ENCODE measurements at regions not wholly inside any gene's neighbourhood (a gene's known extent, or its start where the extent isn't known, plus 50 kb on each side); places are given as distances from the start of the nearest gene placed in this dataset.

DNA sequence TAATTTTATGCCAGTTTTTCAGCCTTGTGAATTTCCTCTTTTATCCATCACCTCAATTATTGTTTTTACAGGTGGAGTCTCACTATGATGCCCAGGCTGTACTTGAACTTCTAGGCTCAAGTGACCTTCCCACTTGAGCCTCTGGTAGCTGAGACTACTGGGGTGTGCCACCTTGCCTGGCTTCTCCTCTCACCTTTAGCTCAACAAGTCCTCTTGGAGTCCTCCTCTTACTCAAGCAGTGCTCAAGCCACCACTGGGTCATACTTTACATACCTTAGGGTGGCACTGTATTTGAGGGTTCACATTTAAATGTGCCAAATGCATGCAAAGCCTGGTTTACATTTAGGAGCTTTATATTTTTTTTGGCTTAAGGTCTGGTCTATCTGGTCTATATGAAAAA is 350.1 kb upstream of the MCTP2 start:
- Histone ChIP-seq H2AFZ (ENCODE audit: low read length) (no peak overlapping the region), H4K20me1 (replicated peaks in 1 of 2; ENCODE audit: control insufficient read depth in 1 of 2, insufficient read depth in 2 of 2, low read length in 2 of 2) (no peaks in the 10 kb centered on the region), H4K8ac (ENCODE audit: extremely low read depth, insufficient read depth, low read length) (no peak overlapping the region), H3K79me2 (ENCODE audit: control insufficient read depth in 1 of 2, insufficient read depth in 2 of 2, low read length in 2 of 2) (no peaks in the 10 kb centered on the region), H3K23ac (ENCODE audit: insufficient read length) (no peak overlapping the region), H3K9me3 (ENCODE audit: insufficient read depth in 2 of 2, low read depth in 1 of 2, low read length in 1 of 2) (no peaks in the 10 kb centered on the region), H3K14ac (ENCODE audit: insufficient read length) (no peak overlapping the region), H3K4me1 (replicated peaks in 1 of 4; ENCODE audit: control insufficient read depth in 3 of 4, insufficient read depth in 4 of 4, low read length in 3 of 4) (peaks cover 0 to 4% (median 0%) of the 10 kb centered on the region in 4 experiments; a peak in 3 of 7 replicates), H2BK20ac (ENCODE audit: low read length) (no peak overlapping the region), H3K36me3 (ENCODE audit: control insufficient read depth in 2 of 4, insufficient read depth in 4 of 4, low read length in 3 of 4) (no peaks in the 10 kb centered on the region), H3K27me3 (replicated peaks in 1 of 4; ENCODE audit: control insufficient read depth in 3 of 4, extremely low read depth in 1 of 4, insufficient read depth in 3 of 4, low read length in 3 of 4) (peaks cover 0 to 1% (median 0%) of the 10 kb centered on the region in 4 experiments; a peak in 1 of 7 replicates), H2BK15ac (ENCODE audit: low read length) (no peak overlapping the region), H2BK120ac (replicated peaks; ENCODE audit: low read depth, low read length) (no peak overlapping the region), H3K79me1 (ENCODE audit: low read depth, low read length) (no peaks in the 10 kb centered on the region), H3K18ac (ENCODE audit: extremely low read depth, low read length) (no peak overlapping the region), H3K9ac (replicated peaks in 1 of 4; ENCODE audit: extremely low read depth in 1 of 4, low read depth in 3 of 4, low read length in 3 of 4) (no peak overlapping the region), H3K23me2 (ENCODE audit: low read depth, low read length) (no peaks in the 10 kb centered on the region), H2BK12ac (ENCODE audit: low read depth, low read length) (no peak overlapping the region), H2AK5ac (ENCODE audit: low read depth, low read length) (no peak overlapping the region), H3K4me2 (ENCODE audit: insufficient read depth in 1 of 2, low read depth in 2 of 2, low read length in 2 of 2) (no peak overlapping the region), H3K4me3 (ENCODE audit: extremely low read depth in 1 of 4, insufficient read depth in 2 of 4, low read depth in 3 of 4, low read length in 4 of 4) (no peak overlapping the region), H4K91ac (replicated peaks; ENCODE audit: insufficient read length, low read length) (no peak overlapping the region), H4K5ac (ENCODE audit: insufficient read length, low read depth, low read length) (no peak overlapping the region), H2BK5ac (ENCODE audit: low read depth, low read length) (no peak overlapping the region), H3K56ac (replicated peaks; ENCODE audit: insufficient read length, low read depth, low read length) (no peak overlapping the region), H3K27ac (ENCODE audit: low read depth, low read length) (no peak overlapping the region), H3K4ac (replicated peaks; ENCODE audit: insufficient read length, low read depth, low read length) (no peak overlapping the region)
- DNase-seq (ENCODE audit: low read depth in 1 of 2, low spot score in 2 of 2) (no peak), FAIRE-seq (no peak)
- ChIA-PET POLR2A (ENCODE audit: partially characterized antibody) (no interaction called here), CTCF (ENCODE audit: partially characterized antibody) (interaction anchor here (0.6 to 1.4 kb wide), 2 partner anchors 93 kb away, joined by 3 read pairs; no protein-coding TSS in a partner anchor)
- TF ChIP-seq GTF2F1 (IDR thresholded peaks at IDR 0.05; ENCODE audit: borderline replicate concordance, low read depth, low read length) (no peak), TAF7 (optimal IDR thresholded peaks at IDR 0.05; ENCODE audit: borderline replicate concordance, low read depth, low read length) (no peak), RNF2 (IDR thresholded peaks at IDR 0.05; ENCODE audit: borderline replicate concordance, low read depth, low read length, missing control alignments, poor library complexity, severe bottlenecking) (no peak), EGR1 (IDR thresholded peaks at IDR 0.05; ENCODE audit: borderline replicate concordance, low read depth, low read length) (no peak), CTCF (IDR thresholded peaks at IDR 0.05; ENCODE audit: control extremely low read depth in 1 of 3, insufficient read depth in 1 of 3, low read depth in 1 of 3, low read length in 3 of 3) (no peak), RAD21 (IDR thresholded peaks at IDR 0.05 in 1 of 2, conservative IDR thresholded peaks at IDR 0.05 in 1 of 2; ENCODE audit: low read depth in 2 of 2, low read length in 2 of 2) (no peak), CHD1 (IDR thresholded peaks at IDR 0.05; ENCODE audit: low read depth, low read length) (no peak), EP300 (IDR thresholded peaks at IDR 0.05; ENCODE audit: borderline replicate concordance in 1 of 2, low read depth in 2 of 2, low read length in 2 of 2) (no peak), SP2 (IDR thresholded peaks at IDR 0.05; ENCODE audit: low read length) (no peak), JUND (IDR thresholded peaks at IDR 0.05; ENCODE audit: low read length) (no peak), SIN3A (conservative IDR thresholded peaks at IDR 0.05 in 1 of 2, IDR thresholded peaks at IDR 0.05 in 1 of 2; ENCODE audit: low read depth in 1 of 2, low read length in 2 of 2) (no peak), ASH2L (IDR thresholded peaks at IDR 0.05; ENCODE audit: low read length) (no peak)

Data from H1 (cell line).